ENCODE measurements at regions not wholly inside any gene's neighbourhood (a gene's known extent, or its start where the extent isn't known, plus 50 kb on each side); places are given as distances from the start of the nearest gene placed in this dataset.
"Not testable (repeated sequence)": the region's sequence is repeated elsewhere in the genome, so short reads cannot be mapped to it uniquely, and the experiment has no call there.

GRCh38 chrX:136975684-136976470, 57.9 kb downstream of the GPR101 start:
- DNase-seq (ENCODE audit: low read depth), result no peak

- DNase-seq (ENCODE audit: low read depth), result no peak
Observed at GRCh38 chrX:136967966-136968365, 65.8 kb downstream of the GPR101 start.

GRCh38 chrX:136963973-136964372, 69.8 kb downstream of the GPR101 start:
- no peak for DNase-seq (ENCODE audit: low read depth)

DNA sequence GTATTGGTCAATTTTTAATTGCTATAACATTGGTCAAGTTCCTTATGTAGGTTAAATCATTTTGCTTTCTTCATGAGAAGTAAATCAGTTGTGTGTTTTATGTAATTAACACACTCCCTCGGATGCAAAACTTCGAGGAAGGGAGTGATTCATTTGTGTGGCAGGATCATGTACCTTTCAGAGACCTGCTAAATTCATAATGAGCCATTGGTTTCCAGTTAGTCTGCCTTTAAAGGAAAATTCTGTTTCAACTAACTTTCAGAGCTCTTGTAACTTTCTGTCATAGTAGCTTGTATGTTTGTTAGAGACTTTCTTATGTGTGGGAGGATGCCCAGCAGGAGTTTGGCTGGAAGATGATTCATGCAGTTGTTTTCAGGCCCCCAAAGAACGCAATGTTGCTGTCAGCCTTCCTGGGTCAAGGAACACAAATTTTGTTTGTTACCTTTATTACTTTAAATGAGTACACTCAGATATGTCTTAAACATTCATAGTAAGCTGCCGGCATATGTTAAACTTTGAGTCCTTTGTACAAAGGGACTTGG, 72.1 kb downstream of the GPR101 start:
- peak; percentile 5 for DNase-seq (ENCODE audit: low read depth)

DNA sequence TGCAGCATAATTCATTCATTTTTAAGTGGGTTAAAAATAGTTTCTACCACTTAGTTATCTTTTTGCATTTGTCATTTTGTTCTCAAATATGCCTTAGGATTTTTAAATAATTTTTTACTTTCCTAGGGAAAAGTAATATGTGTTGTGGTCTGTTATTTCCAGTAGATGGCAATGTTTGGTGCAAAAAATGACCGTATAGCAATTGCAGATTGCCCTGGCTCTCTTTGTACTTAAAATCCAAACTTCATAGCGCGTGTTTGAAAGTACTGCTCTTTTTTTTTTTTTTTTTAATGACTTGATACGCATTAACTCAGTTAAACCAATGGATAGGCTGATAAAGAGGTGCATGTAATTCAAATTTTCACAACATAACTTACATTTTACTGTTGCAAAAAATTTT, 74.4 kb upstream of the RBMX start:
- DNase-seq (ENCODE audit: low read depth), result peak; percentile 9

- DNase-seq (ENCODE audit: low read depth), result peak; percentile 45
Observed at GRCh38 chrX:136953867-136954787, 73.6 kb upstream of the RBMX start.

DNA sequence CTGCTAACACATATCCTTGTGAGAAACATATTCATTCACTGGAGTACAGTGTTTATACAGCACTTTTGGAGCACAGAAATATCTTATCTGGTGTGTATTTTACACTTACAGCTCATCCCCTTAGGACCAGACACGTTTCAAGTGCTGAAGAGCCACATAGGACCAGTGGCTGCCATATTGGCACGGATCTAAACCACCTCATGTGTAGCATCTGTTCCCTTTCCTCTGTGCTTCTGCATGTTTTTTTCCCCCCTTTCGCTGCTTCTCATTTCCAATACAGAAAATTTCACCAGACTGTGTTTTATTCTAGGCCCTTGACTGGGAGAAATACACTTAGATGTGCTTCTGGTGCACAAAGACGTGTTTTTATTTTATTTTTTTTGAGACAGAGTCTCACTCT, 69.7 kb upstream of the RBMX start:
- DNase-seq (ENCODE audit: low read depth), result no peak

- DNase-seq (ENCODE audit: low read depth), result no peak
Observed at GRCh38 chrX:136941396-136942337, 61.1 kb upstream of the RBMX start.

DNA sequence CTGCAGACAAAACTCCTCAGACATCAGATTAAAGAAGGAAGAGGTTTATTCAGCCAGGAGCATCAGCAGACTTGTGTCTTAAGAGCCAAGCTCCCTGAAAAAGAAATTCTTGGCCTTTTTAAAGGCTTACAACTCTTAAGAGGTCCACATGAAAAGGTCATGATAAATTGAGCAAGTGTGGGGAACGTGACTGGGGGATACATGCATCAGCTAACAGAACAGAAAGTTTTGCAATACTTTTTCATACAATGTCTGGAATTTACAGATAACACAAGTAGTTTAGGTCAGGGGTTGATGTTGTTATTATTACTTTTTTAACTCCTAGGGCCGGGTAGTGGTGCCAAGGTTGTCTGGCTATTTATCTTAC, 55.6 kb upstream of the RBMX start:
- no peak for DNase-seq (ENCODE audit: low read depth)

GRCh38 chrX:136935533-136936182, 55.1 kb upstream of the RBMX start:
- not testable (repeated sequence) for DNase-seq (ENCODE audit: low read depth)

DNA sequence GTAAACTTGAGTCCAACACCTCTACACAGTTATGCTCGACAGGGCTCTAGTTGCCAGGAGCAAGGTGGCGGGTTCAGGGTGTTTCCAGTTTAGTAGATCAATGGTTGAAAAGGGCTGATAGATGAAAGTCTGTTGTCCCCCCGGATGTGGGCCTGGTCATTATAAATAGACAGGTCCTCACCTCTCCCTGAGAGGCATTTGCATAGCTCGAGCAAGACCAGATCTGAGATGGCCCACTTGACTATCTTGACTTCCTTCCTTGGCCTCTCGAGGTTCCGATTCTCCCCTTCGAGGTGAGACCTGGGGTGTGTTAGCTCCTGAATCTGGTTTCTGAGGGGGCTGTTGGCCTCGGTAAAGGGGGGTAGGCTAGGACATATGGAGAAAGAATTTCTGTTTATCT, 54.1 kb upstream of the RBMX start:
- DNase-seq (ENCODE audit: low read depth), result not testable (repeated sequence)

DNA sequence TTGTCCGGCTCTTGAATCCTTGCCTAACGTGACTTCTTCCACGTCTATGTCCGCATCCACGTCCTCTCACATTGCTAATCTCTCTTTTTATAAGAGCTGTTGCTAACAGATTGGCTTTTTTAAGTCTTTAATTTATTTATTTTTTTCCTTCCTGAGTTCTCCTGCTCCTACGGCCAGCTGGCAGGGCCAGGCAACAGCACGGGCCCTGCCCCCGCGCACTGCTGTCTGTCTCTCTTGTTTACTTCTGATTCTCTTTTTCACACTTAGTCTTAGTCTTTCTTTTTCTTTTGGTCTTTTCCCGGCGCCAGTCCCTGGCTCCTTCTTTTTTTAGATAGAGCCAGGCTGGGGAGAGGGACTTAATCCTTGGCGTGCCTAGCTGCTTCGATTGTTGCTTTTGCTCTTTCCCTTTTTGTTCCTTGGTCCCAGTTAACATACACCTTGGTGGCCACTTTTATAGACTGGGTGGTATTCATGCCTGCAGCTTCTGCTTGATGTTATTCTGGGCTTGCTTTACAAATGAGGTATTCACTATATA, 53.2 kb upstream of the RBMX start:
- DNase-seq (ENCODE audit: low read depth), result no peak

GRCh38 chrX:136931661-136932060, 51.1 kb upstream of the RBMX start:
- no peak for DNase-seq (ENCODE audit: low read depth)

All from non-pigmented ciliary epithelial cell (primary cell).